ENCODE measurements at regions not wholly inside any gene's neighbourhood (a gene's known extent, or its start where the extent isn't known, plus 50 kb on each side); places are given as distances from the start of the nearest gene placed in this dataset.

DNA sequence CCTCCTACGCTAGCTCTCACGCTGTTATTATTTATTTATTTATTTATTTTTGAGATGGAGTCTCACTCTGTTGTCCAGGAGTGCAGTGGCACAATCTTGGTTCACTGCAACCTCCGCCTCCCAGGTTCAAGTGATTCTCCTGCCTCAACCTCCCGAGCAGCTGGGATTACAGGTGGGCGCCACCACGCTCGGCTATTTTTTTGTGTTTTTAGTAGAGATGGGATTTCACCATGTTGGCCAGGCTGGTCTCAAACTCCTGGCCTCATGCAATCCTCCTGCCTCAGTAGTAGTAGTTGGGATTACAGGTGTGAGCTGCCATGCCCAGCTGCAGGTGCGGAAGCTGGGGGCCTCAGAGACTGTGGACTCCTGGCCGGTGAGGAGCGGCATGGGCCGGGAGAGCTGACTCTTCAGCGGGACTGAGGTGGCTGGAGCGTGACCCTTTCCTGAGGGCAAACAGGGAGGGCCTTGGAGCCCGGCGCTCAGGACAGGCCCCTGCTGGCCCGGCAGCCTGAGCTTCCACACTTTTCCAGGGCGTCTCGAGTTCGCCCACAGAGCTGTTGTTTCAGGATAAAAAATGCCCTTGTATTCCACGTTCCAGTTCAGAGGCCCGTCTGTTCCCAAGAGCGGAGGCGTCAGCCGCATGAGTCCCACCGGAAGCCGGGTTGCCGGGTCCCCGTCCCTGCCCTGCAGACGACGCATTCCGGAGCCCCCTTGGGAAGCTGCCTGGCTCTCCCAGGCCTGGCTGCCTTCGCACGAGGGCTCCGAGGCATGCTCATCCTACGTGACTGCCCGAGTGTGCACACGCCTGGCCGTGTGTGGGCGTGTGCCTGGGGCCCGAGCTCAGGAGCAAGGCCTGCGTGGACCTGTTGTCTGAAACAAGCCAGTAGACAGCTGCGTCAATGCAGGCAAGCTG, 126.2 kb downstream of the SIK1 start:
- Histone ChIP-seq H3K27ac (no peak overlapping the region), H3K27me3 (no peaks in the 10 kb centered on the region), H3K36me3 (no peaks in the 10 kb centered on the region), H3K9me3 (ENCODE audit: low read depth) (no peaks in the 10 kb centered on the region), H3K4me3 (no peak overlapping the region), H3K4me1 (ENCODE audit: low read depth) (peaks cover 7% of the 10 kb centered on the region)
- TF ChIP-seq, protein P1, sequence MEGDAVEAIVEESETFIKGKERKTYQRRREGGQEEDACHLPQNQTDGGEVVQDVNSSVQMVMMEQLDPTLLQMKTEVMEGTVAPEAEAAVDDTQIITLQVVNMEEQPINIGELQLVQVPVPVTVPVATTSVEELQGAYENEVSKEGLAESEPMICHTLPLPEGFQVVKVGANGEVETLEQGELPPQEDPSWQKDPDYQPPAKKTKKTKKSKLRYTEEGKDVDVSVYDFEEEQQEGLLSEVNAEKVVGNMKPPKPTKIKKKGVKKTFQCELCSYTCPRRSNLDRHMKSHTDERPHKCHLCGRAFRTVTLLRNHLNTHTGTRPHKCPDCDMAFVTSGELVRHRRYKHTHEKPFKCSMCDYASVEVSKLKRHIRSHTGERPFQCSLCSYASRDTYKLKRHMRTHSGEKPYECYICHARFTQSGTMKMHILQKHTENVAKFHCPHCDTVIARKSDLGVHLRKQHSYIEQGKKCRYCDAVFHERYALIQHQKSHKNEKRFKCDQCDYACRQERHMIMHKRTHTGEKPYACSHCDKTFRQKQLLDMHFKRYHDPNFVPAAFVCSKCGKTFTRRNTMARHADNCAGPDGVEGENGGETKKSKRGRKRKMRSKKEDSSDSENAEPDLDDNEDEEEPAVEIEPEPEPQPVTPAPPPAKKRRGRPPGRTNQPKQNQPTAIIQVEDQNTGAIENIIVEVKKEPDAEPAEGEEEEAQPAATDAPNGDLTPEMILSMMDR (IDR thresholded peaks at IDR 0.05; ENCODE audit: low read depth, low read length), result no peak
- peak in 1 of 2 donors; percentile 49 for DNase-seq (ENCODE audit: low read depth in 1 of 2, low spot score in 1 of 2)

DNA sequence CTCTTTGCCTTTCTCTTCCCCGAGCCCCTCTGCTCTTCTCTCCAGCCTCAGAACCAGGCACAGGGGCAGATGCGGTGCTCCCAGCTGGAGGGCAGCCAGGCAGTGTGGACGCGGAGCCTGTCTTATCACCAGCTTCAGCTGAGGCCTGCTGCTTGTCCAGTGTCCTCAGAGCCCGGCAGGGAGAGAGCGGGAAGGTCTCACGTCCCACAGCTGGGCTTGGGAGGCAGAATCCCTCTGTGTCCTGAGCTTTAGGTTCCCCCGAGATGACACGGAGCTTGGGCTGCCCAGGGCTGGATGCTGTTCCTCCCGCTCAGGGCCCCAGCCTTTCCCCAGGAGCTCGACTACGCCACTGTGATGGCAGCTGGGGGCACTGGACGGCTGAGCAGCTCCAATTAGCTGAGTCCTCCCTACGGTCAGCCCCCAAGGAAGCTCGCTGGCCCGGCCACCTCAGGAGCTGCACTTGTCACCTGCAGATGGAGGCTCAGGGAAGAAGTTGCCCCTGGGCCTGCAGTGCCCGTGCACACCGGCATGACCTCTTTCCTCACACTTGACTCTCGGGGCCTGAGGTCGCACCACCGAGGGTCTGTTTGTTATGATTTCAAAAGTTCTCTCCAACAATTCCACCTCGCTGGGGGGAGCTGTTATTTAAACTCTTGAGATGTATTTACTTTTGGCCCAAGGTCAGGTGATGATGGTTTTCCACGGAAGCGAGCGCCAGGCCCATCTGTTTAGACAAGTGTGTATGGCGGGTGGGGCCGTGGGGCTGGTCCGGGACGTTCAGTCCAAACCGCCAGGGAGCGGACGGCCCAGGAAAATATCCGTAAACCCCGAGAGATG, 127.3 kb downstream of the SIK1 start:
- no peaks in the 10 kb centered on the region for H3K27me3 ChIP-seq

DNA sequence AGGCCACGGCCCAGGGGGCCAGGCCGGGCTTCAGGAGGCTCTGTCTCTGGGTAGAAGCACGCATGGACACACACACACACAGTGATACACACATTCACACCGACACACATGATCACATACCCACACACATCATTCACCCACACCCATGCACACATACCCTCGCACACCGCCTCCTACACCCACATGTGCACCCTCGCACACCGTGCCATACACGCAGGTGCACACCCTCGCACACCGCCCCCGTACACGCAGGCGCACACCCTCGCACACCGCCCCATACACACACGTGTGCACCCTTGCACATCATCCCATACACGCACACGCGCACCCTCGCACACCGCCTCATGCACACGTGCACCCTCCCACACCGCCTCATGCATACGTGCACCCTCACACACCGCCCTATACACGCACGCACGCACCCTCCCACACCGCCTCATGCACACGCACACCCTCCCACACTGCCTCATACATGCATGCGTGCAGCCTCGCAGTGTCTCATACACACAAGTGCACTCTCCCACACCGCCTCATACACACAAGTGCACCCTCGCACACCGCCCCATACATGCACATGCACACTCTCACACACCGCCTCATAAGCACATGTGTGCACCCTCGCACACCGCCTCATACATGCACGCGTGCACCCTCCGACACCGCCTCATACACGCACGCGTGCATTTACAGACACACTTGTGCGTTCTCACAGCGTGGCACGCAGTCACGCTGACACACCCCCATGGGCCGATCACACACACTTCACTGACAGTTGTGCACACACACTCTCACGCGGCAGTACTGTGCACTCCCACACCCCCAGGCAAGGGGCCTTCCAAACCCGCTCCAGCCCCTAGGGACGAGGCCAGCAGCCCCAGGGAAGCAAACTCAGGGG, 128.1 kb downstream of the SIK1 start:
- Histone ChIP-seq H3K36me3 (no peaks in the 10 kb centered on the region), H3K27me3 (no peaks in the 10 kb centered on the region), H3K9me3 (ENCODE audit: low read depth) (no peaks in the 10 kb centered on the region), H3K4me3 (no peak overlapping the region), H3K27ac (peak overlapping the region; percentile 38), H3K4me1 (ENCODE audit: low read depth) (peaks cover 17% of the 10 kb centered on the region)
- TF ChIP-seq, protein P1 (IDR thresholded peaks at IDR 0.05; ENCODE audit: low read depth, low read length), result no peak
- DNase-seq (ENCODE audit: low read depth in 1 of 2, low spot score in 1 of 2), result no peak

More for the DNA sequence above, 127.3 kb downstream of the SIK1 start:
- Histone ChIP-seq H3K9me3 (ENCODE audit: low read depth) (no peaks in the 10 kb centered on the region), H3K27ac (peak overlapping the region; percentile 38), H3K4me3 (no peak overlapping the region), H3K36me3 (no peaks in the 10 kb centered on the region), H3K4me1 (ENCODE audit: low read depth) (peaks cover 10% of the 10 kb centered on the region)
- TF ChIP-seq, protein P1 (IDR thresholded peaks at IDR 0.05; ENCODE audit: low read depth, low read length), result no peak
- DNase-seq (ENCODE audit: low read depth in 1 of 2, low spot score in 1 of 2), result peak in 1 of 2 donors; percentile 42

DNA sequence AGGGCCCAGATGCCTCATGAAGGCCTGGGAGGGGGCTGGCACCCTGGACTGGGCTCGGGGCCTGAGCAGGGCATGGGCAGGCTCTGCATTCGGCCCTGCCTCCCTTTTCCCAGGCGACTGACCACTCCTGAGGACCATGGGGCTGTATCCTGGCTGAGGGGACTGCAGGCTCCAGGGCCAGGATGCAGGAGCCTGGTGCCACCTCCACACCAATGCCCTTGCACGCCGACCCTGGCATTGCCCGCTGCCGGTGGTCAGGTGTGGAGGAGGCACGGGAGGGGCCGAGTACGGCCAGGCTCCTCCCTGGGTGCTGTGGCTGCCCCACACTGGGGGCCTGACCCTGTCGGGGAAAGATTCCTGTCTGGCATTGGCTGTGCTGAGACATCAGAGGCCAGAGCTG, 128.9 kb downstream of the SIK1 start:
- TF ChIP-seq, protein P1 (IDR thresholded peaks at IDR 0.05; ENCODE audit: low read depth, low read length), result no peak
- Histone ChIP-seq H3K27ac (no peak overlapping the region), H3K4me3 (no peak overlapping the region), H3K27me3 (no peaks in the 10 kb centered on the region), H3K36me3 (no peaks in the 10 kb centered on the region), H3K9me3 (ENCODE audit: low read depth) (no peaks in the 10 kb centered on the region), H3K4me1 (ENCODE audit: low read depth) (peaks cover 17% of the 10 kb centered on the region)
- DNase-seq (ENCODE audit: low read depth in 1 of 2, low spot score in 1 of 2), result no peak
